ENCODE measurements at regions not wholly inside any gene's neighbourhood (a gene's known extent, or its start where the extent isn't known, plus 50 kb on each side); places are given as distances from the start of the nearest gene placed in this dataset.

GRCh38 chr18:66300141-66300540 is 303.7 kb downstream of the CDH19 start:
- TF ChIP-seq, protein P1, sequence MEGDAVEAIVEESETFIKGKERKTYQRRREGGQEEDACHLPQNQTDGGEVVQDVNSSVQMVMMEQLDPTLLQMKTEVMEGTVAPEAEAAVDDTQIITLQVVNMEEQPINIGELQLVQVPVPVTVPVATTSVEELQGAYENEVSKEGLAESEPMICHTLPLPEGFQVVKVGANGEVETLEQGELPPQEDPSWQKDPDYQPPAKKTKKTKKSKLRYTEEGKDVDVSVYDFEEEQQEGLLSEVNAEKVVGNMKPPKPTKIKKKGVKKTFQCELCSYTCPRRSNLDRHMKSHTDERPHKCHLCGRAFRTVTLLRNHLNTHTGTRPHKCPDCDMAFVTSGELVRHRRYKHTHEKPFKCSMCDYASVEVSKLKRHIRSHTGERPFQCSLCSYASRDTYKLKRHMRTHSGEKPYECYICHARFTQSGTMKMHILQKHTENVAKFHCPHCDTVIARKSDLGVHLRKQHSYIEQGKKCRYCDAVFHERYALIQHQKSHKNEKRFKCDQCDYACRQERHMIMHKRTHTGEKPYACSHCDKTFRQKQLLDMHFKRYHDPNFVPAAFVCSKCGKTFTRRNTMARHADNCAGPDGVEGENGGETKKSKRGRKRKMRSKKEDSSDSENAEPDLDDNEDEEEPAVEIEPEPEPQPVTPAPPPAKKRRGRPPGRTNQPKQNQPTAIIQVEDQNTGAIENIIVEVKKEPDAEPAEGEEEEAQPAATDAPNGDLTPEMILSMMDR (IDR thresholded peaks at IDR 0.05; ENCODE audit: low read depth, low read length): no peak
- POLR2A ChIA-PET: no interaction called here

GRCh38 chr18:66280470-66280869 is 323.4 kb downstream of the CDH19 start:
- ChIA-PET POLR2A (no interaction called here), CTCF (no interaction called here)
- Histone ChIP-seq H3K9me3 (ENCODE audit: control insufficient read depth, insufficient read depth, low read length) (no peaks in the 10 kb centered on the region; the same call in 1 of the 2 replicates), H3K27me3 (ENCODE audit: control insufficient read depth, insufficient read depth, low read length) (no peaks in the 10 kb centered on the region), H3K27ac (ENCODE audit: low read depth, low read length) (no peak overlapping the region), H3K4me3 (ENCODE audit: low read depth, low read length) (no peak overlapping the region)
- TF ChIP-seq, protein P1 (IDR thresholded peaks at IDR 0.05; ENCODE audit: low read depth, low read length): no peak
- DNase-seq (ENCODE audit: low read depth, low spot score): no peak

More at GRCh38 chr18:66300141-66300540, 303.7 kb downstream of the CDH19 start:
- Histone ChIP-seq H3K9me3 (ENCODE audit: control insufficient read depth, insufficient read depth, low read length) (peaks cover 8% of the 10 kb centered on the region; the same call in 1 of the 2 replicates), H3K27ac (ENCODE audit: low read depth, low read length) (no peak overlapping the region), H3K4me3 (ENCODE audit: low read depth, low read length) (no peak overlapping the region), H3K27me3 (ENCODE audit: control insufficient read depth, insufficient read depth, low read length) (no peaks in the 10 kb centered on the region)
- CTCF ChIA-PET: no interaction called here
- DNase-seq (ENCODE audit: low read depth, low spot score): no peak

DNA sequence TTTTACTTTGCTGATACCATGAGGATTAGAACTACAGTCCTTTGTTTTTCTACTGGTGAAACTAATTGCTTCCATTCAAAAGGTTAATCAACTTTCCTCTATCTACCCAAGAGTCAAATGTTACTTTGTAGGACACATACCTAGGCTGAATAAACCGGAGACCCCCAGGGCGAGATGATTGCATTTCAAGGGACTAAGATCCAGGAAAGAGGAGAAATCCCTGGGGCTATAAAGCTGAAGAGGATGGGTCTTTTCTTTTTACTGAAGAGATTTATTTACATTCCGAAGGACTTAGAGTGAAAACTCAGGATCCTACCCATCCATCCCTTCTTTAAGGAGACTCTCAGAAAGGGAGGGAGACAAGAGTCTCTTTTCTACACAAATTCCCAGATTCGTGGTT is 331.9 kb downstream of the CDH19 start:
- Histone ChIP-seq H3K9me3 (ENCODE audit: control insufficient read depth, insufficient read depth, low read length) (peaks cover 5% of the 10 kb centered on the region), H3K27me3 (ENCODE audit: control insufficient read depth, insufficient read depth, low read length) (no peaks in the 10 kb centered on the region), H3K4me3 (ENCODE audit: low read depth, low read length) (no peak overlapping the region), H3K27ac (ENCODE audit: low read depth, low read length) (no peak overlapping the region)
- TF ChIP-seq, protein P1 (IDR thresholded peaks at IDR 0.05; ENCODE audit: low read depth, low read length): no peak
- POLR2A ChIA-PET: no interaction called here
- CTCF ChIA-PET: no interaction called here
- no peak for DNase-seq (ENCODE audit: low read depth, low spot score)

DNA sequence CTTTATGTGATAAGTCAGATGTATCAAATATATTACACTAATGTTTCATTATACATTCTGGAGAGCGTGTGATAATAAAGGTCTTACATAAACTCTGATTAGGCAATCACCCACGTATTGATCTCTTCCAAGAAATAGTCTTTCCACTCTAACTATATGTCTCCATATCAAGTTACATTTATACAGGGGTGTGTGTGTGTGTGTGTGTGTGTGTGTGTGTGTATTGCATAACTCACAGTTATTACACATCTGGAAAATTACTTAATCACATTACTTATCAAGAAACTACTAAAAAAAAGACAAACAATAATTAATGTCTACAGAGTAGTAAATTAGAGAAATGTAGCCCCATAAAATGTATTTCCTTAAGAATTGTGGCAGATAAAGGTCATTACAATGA is 339.8 kb downstream of the CDH19 start:
- CTCF ChIA-PET: no interaction called here
- POLR2A ChIA-PET: no interaction called here
- TF ChIP-seq, protein P1 (IDR thresholded peaks at IDR 0.05; ENCODE audit: low read depth, low read length): no peak

DNA sequence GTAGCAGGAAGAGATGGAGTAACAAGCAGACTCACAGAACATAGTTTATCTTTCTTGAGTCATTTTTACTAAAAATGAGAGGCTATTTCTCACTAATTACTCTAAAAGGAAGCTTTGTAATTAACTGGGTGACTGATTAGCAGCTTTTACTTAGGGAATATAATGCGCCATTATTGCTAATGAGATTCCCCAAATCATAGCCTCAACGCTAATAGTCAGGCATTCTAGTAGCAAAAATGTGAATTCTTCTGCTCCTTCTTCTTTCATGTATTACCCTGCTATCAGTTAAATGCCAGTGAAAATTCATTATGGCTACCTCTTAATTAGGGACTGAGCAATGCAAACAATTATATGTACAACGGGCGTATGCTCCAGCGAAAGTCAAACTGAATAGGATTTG is 349.8 kb downstream of the CDH19 start:
- CTCF ChIA-PET: no interaction called here

More for the DNA sequence above, 339.8 kb downstream of the CDH19 start:
- Histone ChIP-seq H3K4me3 (ENCODE audit: low read depth, low read length) (no peak overlapping the region), H3K27me3 (ENCODE audit: control insufficient read depth, insufficient read depth, low read length) (no peaks in the 10 kb centered on the region), H3K9me3 (ENCODE audit: control insufficient read depth, insufficient read depth, low read length) (peaks cover 2% of the 10 kb centered on the region; the same call in 1 of the 2 replicates), H3K27ac (ENCODE audit: low read depth, low read length) (no peak overlapping the region)
- no peak for DNase-seq (ENCODE audit: low read depth, low spot score)

More for the DNA sequence above, 349.8 kb downstream of the CDH19 start:
- POLR2A ChIA-PET: no interaction called here
- TF ChIP-seq, protein P1 (IDR thresholded peaks at IDR 0.05; ENCODE audit: low read depth, low read length): no peak
- Histone ChIP-seq H3K27me3 (ENCODE audit: control insufficient read depth, insufficient read depth, low read length) (no peaks in the 10 kb centered on the region), H3K9me3 (ENCODE audit: control insufficient read depth, insufficient read depth, low read length) (peaks cover 4% of the 10 kb centered on the region; the same call in 1 of the 2 replicates), H3K4me3 (ENCODE audit: low read depth, low read length) (no peak overlapping the region), H3K27ac (ENCODE audit: low read depth, low read length) (no peak overlapping the region)
- no peak for DNase-seq (ENCODE audit: low read depth, low spot score)

Measured in AG04450 (cell line).